ENCODE measurements at regions not wholly inside any gene's neighbourhood (a gene's known extent, or its start where the extent isn't known, plus 50 kb on each side); places are given as distances from the start of the nearest gene placed in this dataset.
"Not testable (repeated sequence)": the region's sequence is repeated elsewhere in the genome, so short reads cannot be mapped to it uniquely, and the experiment has no call there.

- Histone ChIP-seq H3K36me3 (ENCODE audit: low read depth) (no peaks in the 10 kb centered on the region), H3K4me3 (no peak overlapping the region), H3K9me3 (no peaks in the 10 kb centered on the region), H3K4me1 (ENCODE audit: low read depth) (no peaks in the 10 kb centered on the region)
- ATAC-seq (no peak), DNase-seq (no peak)
- intact Hi-C loops (cut with DNase I, micrococcal nuclease), result no loop called here
- no peak for TF ChIP-seq CTCF (IDR thresholded peaks at IDR 0.05)
Measured at GRCh38 chr7:80997841-80998240, 79.0 kb upstream of the SEMA3C start.

GRCh38 chr7:80996236-80996635 is 77.4 kb upstream of the SEMA3C start:
- H3K36me3 ChIP-seq (ENCODE audit: low read depth); H3K9me3 ChIP-seq; DNase-seq; ATAC-seq; H3K4me3 ChIP-seq; H3K4me1 ChIP-seq (ENCODE audit: low read depth); intact Hi-C loops (cut with DNase I, micrococcal nuclease): not testable (repeated sequence)

GRCh38 chr7:80991654-80992053 is 72.8 kb upstream of the SEMA3C start:
- Histone ChIP-seq H3K36me3 (ENCODE audit: low read depth) (no peaks in the 10 kb centered on the region), H3K4me1 (ENCODE audit: low read depth) (no peaks in the 10 kb centered on the region), H3K4me3 (no peak overlapping the region), H3K9me3 (no peaks in the 10 kb centered on the region)
- no peak for DNase-seq
- intact Hi-C loops (cut with DNase I, micrococcal nuclease), result no loop called here
- no peak for TF ChIP-seq CTCF (IDR thresholded peaks at IDR 0.05)
- ATAC-seq, result no peak

GRCh38 chr7:80984619-80985018 is 65.8 kb upstream of the SEMA3C start:
- Histone ChIP-seq H3K4me1 (ENCODE audit: low read depth) (no peaks in the 10 kb centered on the region), H3K4me3 (no peak overlapping the region), H3K36me3 (ENCODE audit: low read depth) (no peaks in the 10 kb centered on the region), H3K9me3 (no peaks in the 10 kb centered on the region)
- intact Hi-C loops (cut with DNase I, micrococcal nuclease), result no loop called here
- ATAC-seq (no peak), DNase-seq (no peak)
- TF ChIP-seq CTCF (IDR thresholded peaks at IDR 0.05), result no peak

- Histone ChIP-seq H3K36me3 (ENCODE audit: low read depth) (no peaks in the 10 kb centered on the region), H3K4me3 (no peak overlapping the region), H3K4me1 (ENCODE audit: low read depth) (no peaks in the 10 kb centered on the region), H3K9me3 (no peaks in the 10 kb centered on the region)
- DNase-seq (no peak), ATAC-seq (no peak)
- TF ChIP-seq CTCF (IDR thresholded peaks at IDR 0.05), result no peak
- intact Hi-C loops (cut with DNase I, micrococcal nuclease), result no loop called here
Measured at GRCh38 chr7:80981405-80981804, 62.6 kb upstream of the SEMA3C start.

- intact Hi-C loops (cut with DNase I, micrococcal nuclease), result no loop called here
- no peak for DNase-seq
- no peak for TF ChIP-seq CTCF (IDR thresholded peaks at IDR 0.05)
- Histone ChIP-seq H3K4me3 (no peak overlapping the region), H3K36me3 (ENCODE audit: low read depth) (no peaks in the 10 kb centered on the region), H3K4me1 (ENCODE audit: low read depth) (no peaks in the 10 kb centered on the region), H3K9me3 (no peaks in the 10 kb centered on the region)
- no peak for ATAC-seq
Measured at GRCh38 chr7:80977751-80978150, 58.9 kb upstream of the SEMA3C start.
